ENCODE measurements at regions not wholly inside any gene's neighbourhood (a gene's known extent, or its start where the extent isn't known, plus 50 kb on each side); places are given as distances from the start of the nearest gene placed in this dataset.
A peak's percentile ranks its signal among the peaks of the same experiment; 100 is the strongest.

DNA sequence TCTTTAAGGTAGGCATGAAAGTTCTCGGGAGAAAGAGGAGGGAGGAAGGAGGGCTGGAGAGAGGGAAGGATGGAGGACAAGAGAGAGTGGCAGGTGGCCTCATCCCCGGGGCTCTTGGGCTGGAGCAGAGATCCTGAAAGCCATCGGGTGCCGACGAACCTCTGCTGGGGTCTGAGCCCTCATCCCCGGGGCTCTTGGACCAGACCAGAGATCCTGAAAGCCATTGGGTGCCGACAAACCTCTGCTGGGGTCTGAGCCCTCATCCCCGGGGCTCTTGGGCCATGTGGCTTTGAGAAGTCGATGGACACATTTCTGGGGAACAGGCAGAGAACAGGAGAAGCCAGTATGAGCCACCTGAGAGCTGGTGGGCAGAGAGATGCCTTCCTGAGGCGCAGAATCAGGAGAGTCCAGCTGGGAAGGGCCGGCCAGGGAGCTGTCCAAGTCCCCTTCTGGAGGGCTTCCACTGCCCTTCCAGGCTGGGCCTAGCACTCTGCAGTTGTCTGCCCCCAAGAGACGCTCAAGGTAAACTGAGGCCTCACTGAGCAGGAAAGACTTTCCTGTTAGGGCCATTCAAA lies 1398.1 kb downstream of the BRD1 start:
- no peak for DNase-seq (ENCODE audit: low read depth)

GRCh38 chr22:48428631-48429371 lies 1398.9 kb downstream of the BRD1 start:
- Histone ChIP-seq H3K4me3 (ENCODE audit: low read depth, low read length) (no peak overlapping the region), H3K27me3 (ENCODE audit: control insufficient read depth, insufficient read depth, low read length) (no peaks in the 10 kb centered on the region), H3K36me3 (ENCODE audit: control insufficient read depth, insufficient read depth, low read length) (no peaks in the 10 kb centered on the region)
- no peak for FAIRE-seq
- TF ChIP-seq, protein P1, sequence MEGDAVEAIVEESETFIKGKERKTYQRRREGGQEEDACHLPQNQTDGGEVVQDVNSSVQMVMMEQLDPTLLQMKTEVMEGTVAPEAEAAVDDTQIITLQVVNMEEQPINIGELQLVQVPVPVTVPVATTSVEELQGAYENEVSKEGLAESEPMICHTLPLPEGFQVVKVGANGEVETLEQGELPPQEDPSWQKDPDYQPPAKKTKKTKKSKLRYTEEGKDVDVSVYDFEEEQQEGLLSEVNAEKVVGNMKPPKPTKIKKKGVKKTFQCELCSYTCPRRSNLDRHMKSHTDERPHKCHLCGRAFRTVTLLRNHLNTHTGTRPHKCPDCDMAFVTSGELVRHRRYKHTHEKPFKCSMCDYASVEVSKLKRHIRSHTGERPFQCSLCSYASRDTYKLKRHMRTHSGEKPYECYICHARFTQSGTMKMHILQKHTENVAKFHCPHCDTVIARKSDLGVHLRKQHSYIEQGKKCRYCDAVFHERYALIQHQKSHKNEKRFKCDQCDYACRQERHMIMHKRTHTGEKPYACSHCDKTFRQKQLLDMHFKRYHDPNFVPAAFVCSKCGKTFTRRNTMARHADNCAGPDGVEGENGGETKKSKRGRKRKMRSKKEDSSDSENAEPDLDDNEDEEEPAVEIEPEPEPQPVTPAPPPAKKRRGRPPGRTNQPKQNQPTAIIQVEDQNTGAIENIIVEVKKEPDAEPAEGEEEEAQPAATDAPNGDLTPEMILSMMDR (IDR thresholded peaks at IDR 0.05; ENCODE audit: insufficient read depth, low read length, severe bottlenecking), result no peak
- DNase-seq (ENCODE audit: low read depth), result no peak

More for the DNA sequence above, 1398.1 kb downstream of the BRD1 start:
- TF ChIP-seq, protein P1 (IDR thresholded peaks at IDR 0.05; ENCODE audit: insufficient read depth, low read length, severe bottlenecking), result no peak
- FAIRE-seq, result no peak
- H3K27me3 ChIP-seq (ENCODE audit: control insufficient read depth, insufficient read depth, low read length), result no peaks in the 10 kb centered on the region
- no peak overlapping the region for H3K4me3 ChIP-seq (ENCODE audit: low read depth, low read length)
- H3K36me3 ChIP-seq (ENCODE audit: control insufficient read depth, insufficient read depth, low read length), result no peaks in the 10 kb centered on the region

GRCh38 chr22:48427731-48428211 lies 1399.9 kb downstream of the BRD1 start:
- Histone ChIP-seq H3K27me3 (ENCODE audit: control insufficient read depth, insufficient read depth, low read length) (no peaks in the 10 kb centered on the region), H3K36me3 (ENCODE audit: control insufficient read depth, insufficient read depth, low read length) (no peaks in the 10 kb centered on the region), H3K4me3 (ENCODE audit: low read depth, low read length) (no peak overlapping the region)
- FAIRE-seq (no peak), DNase-seq (ENCODE audit: low read depth) (no peak)
- TF ChIP-seq, protein P1 (IDR thresholded peaks at IDR 0.05; ENCODE audit: insufficient read depth, low read length, severe bottlenecking), result no peak

DNA sequence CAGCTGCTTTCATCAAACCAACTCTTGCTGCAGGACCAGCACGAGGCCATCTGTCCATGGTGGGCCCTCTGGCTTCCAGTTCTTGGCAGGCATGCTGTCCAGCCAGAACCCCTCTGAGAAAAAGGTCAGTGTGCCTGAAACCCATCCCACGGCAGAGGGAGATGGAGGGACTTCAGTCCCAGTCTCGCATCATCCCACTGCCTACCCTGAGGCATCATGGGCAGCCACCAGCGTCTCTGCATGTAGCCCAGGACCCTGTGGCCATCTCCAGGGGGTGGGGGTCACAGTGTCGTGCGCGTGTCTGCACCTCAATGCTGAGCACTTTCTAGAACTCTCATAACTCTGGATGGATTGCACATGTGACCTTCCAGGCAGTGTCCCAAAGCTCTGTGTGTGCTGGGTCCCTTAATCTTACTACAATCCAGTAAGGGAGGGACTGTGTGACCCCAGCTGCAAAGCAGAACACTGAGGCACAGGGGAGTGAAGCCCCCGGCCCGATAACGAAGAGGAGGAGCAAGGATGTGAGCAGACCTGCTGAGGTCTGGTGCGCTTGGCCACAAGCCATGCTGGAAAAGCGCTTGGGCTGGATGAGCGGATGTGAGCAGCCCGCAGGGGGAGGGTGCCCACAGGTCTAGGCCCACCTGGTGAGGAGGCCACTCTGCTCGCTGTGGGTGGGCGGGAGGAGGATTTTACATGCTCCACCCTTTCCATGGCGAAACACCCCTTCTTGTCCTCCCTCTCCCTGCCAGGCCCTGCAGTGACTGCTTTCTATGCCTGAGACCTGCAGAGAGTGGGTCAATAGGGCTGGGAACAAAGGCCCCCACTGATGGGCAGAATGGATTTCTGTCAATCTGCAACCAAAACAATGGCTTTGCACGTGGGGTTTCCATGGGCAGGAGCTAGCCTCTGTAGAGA lies 1401.0 kb downstream of the BRD1 start:
- no peaks in the 10 kb centered on the region for H3K27me3 ChIP-seq (ENCODE audit: control insufficient read depth, insufficient read depth, low read length)
- FAIRE-seq (peak; percentile 81), DNase-seq (ENCODE audit: low read depth) (no peak)
- TF ChIP-seq, protein P1 (IDR thresholded peaks at IDR 0.05; ENCODE audit: insufficient read depth, low read length, severe bottlenecking), result no peak
- no peak overlapping the region for H3K4me3 ChIP-seq (ENCODE audit: low read depth, low read length)
- H3K36me3 ChIP-seq (ENCODE audit: control insufficient read depth, insufficient read depth, low read length), result no peaks in the 10 kb centered on the region

GRCh38 chr22:48425641-48426040 lies 1402.0 kb downstream of the BRD1 start:
- DNase-seq (ENCODE audit: low read depth), result no peak
- Histone ChIP-seq H3K27me3 (ENCODE audit: control insufficient read depth, insufficient read depth, low read length) (no peaks in the 10 kb centered on the region), H3K36me3 (ENCODE audit: control insufficient read depth, insufficient read depth, low read length) (no peaks in the 10 kb centered on the region), H3K4me3 (ENCODE audit: low read depth, low read length) (no peak overlapping the region)
- FAIRE-seq, result no peak
- TF ChIP-seq, protein P1 (IDR thresholded peaks at IDR 0.05; ENCODE audit: insufficient read depth, low read length, severe bottlenecking), result no peak

All from bronchial epithelial cell (primary cell).